MCF 10A (cell line): ENCODE measurements at regions not wholly inside any gene's neighbourhood (a gene's known extent, or its start where the extent isn't known, plus 50 kb on each side); places are given as distances from the start of the nearest gene placed in this dataset.

Experiments
- BruUV-seq: library from RNA; stranded (reverse); fragments of 400-500 nt; replicated peaks from 2 replicates; lab custom pipeline; 2021; lab: Mats Ljungman, UMichigan
- CTCF ChIA-PET: fragments of 300-600 bp; sonication (Branson Sonifier 250); formaldehyde crosslinking; extraction: SDS; loops from one replicate; lab custom pipeline; 2021; ENCODE audit warnings: antibody characterized with exemption, inconsistent platforms; lab: Yijun Ruan, JAX
- POLR2A ChIA-PET: fragments of 300-600, 350-650 bp; sonication (Branson Sonifier 250); formaldehyde crosslinking; extraction: SDS; loops from one replicate; lab custom pipeline; 2020; ENCODE audit warnings: antibody characterized with exemption, inconsistent platforms; lab: Yijun Ruan, JAX
- DNase-seq: peaks from one replicate; pipeline ENCODE4 v3.0.0-alpha.2; 2018; ENCODE audit not compliant: unreplicated experiment
- H3K27ac Mint-ChIP-seq: one replicate; pipeline ENCODE4 v1.8.0; 2022; ENCODE audit warnings: mild to moderate bottlenecking, low read depth, mixed read lengths; ENCODE audit not compliant: unreplicated experiment
- H3K27me3 Mint-ChIP-seq: one replicate; pipeline ENCODE4 v1.8.0; 2022; ENCODE audit warnings: mixed read lengths; ENCODE audit not compliant: insufficient read depth, unreplicated experiment
- H3K36me3 Mint-ChIP-seq: one replicate; pipeline ENCODE4 v1.8.0; 2022; ENCODE audit warnings: mild to moderate bottlenecking, moderate library complexity, mixed read lengths; ENCODE audit not compliant: insufficient read depth, unreplicated experiment
- H3K4me1 Mint-ChIP-seq: one replicate; pipeline ENCODE4 v1.8.0; 2022; ENCODE audit warnings: mixed read lengths; ENCODE audit not compliant: insufficient read depth, unreplicated experiment
- H3K4me3 Mint-ChIP-seq: one replicate; pipeline ENCODE4 v1.8.0; 2022; ENCODE audit warnings: mild to moderate bottlenecking, moderate library complexity, mixed read lengths; ENCODE audit not compliant: unreplicated experiment
- H3K9me3 Mint-ChIP-seq: one replicate; pipeline ENCODE4 v1.8.0; 2022; ENCODE audit warnings: mixed read lengths; ENCODE audit not compliant: unreplicated experiment
- CTCF ChIP-seq: fragments of 200-600 bp; IDR thresholded peaks from one replicate; pipeline ENCODE4 v1.8.0; 2022; ENCODE audit warnings: antibody characterized with exemption, mild to moderate bottlenecking; ENCODE audit not compliant: unreplicated experiment
- intact Hi-C: fragments of 100-400 bp; cut with micrococcal nuclease; formaldehyde crosslinking; loops from 2 replicates; pipeline ENCODE4 v1.14.1; 2022

- Mint-ChIP-seq H3K4me3 (no peak overlapping the region), H3K36me3 (no peaks in the 10 kb centered on the region), H3K27ac (no peak overlapping the region), H3K9me3 (no peaks in the 10 kb centered on the region), H3K27me3 (no peaks in the 10 kb centered on the region), H3K4me1 (no peaks in the 10 kb centered on the region)
- POLR2A ChIA-PET: no interaction called here
- no TSS peak for BruUV-seq
- DNase-seq: no peak
- TF ChIP-seq CTCF: no peak
- intact Hi-C loops: no loop called here
- CTCF ChIA-PET: interaction anchor here (0.5 kb wide), 1 partner anchor 86 kb away, joined by 3 read pairs; no protein-coding TSS in a partner anchor
Observed at GRCh38 chrX:124467202-124467601, 120.8 kb downstream of the SH2D1A start.

DNA sequence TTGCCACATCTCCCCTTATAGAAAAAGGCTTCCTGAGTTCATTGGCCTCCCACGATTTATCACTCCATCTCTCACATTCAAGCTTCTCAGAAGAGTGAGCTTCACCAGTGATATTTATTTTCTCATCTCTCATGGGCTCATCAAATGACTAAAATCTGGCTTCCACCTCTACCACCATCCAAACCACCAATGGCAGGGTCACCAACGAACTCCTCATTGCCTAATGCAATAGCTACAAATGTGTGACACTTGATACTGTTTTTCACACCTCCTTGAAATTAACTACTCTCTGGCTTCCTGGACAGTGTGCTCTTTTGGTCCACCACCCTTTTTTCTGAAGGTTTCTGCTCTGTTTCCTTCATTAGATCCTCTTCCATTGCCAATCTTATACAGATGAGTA lies 129.0 kb downstream of the SH2D1A start:
- BruUV-seq: no TSS peak
- H3K4me1 Mint-ChIP-seq: no peaks in the 10 kb centered on the region
- intact Hi-C loops: no loop called here
- H3K27me3 Mint-ChIP-seq: no peaks in the 10 kb centered on the region
- no peak for DNase-seq
- H3K36me3 Mint-ChIP-seq: no peaks in the 10 kb centered on the region
- no peak overlapping the region for H3K4me3 Mint-ChIP-seq
- H3K9me3 Mint-ChIP-seq: peaks cover 13% of the 10 kb centered on the region
- no peak for TF ChIP-seq CTCF
- no peak overlapping the region for H3K27ac Mint-ChIP-seq
- CTCF ChIA-PET: no interaction called here
- POLR2A ChIA-PET: interaction anchor here (0.6 kb wide), 1 partner anchor 82 kb away, joined by 3 read pairs; no protein-coding TSS in a partner anchor

DNA sequence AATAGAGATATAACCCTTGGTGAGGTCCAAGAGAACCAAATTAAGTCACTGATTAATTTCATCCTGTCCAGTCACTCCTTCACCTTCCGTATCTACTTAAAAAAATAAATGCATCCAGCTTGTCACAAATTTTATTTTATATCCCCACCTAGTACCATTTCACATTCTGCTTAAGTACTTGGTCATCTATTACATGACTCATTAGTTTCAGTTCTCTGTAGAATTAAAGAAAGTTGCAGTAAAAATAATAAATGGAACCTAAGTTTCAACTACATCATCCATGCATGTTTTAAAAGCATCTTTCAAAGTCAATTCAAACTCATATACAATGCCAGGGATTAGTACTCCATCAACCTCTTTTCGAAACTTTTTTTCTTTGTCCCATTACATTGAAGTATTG lies 130.2 kb downstream of the SH2D1A start:
- ChIA-PET CTCF (no interaction called here), POLR2A (no interaction called here)
- Mint-ChIP-seq H3K4me3 (no peak overlapping the region), H3K27ac (no peak overlapping the region), H3K27me3 (no peaks in the 10 kb centered on the region), H3K9me3 (peaks cover 13% of the 10 kb centered on the region), H3K4me1 (no peaks in the 10 kb centered on the region), H3K36me3 (no peaks in the 10 kb centered on the region)
- no peak for TF ChIP-seq CTCF
- no peak for DNase-seq
- BruUV-seq: no TSS peak
- intact Hi-C loops: no loop called here

GRCh38 chrX:124478046-124478445 lies 131.7 kb downstream of the SH2D1A start:
- H3K36me3 Mint-ChIP-seq: no peaks in the 10 kb centered on the region
- no peak overlapping the region for H3K4me3 Mint-ChIP-seq
- no peak overlapping the region for H3K27ac Mint-ChIP-seq
- BruUV-seq: no TSS peak
- POLR2A ChIA-PET: no interaction called here
- no peak for TF ChIP-seq CTCF
- H3K27me3 Mint-ChIP-seq: no peaks in the 10 kb centered on the region
- no peaks in the 10 kb centered on the region for H3K4me1 Mint-ChIP-seq
- DNase-seq: no peak
- CTCF ChIA-PET: no interaction called here
- H3K9me3 Mint-ChIP-seq: peaks cover 13% of the 10 kb centered on the region
- intact Hi-C loops: no loop called here
